Fibroblast of skin of abdomen (primary cell): ENCODE measurements at regions not wholly inside any gene's neighbourhood (a gene's known extent, or its start where the extent isn't known, plus 50 kb on each side); places are given as distances from the start of the nearest gene placed in this dataset.
"Not testable (repeated sequence)": the region's sequence is repeated elsewhere in the genome, so short reads cannot be mapped to it uniquely, and the experiment has no call there.

Source experiments
- DNase-seq: peaks from one replicate; pipeline ENCODE4 v3.0.0-alpha.2; 2013

DNA sequence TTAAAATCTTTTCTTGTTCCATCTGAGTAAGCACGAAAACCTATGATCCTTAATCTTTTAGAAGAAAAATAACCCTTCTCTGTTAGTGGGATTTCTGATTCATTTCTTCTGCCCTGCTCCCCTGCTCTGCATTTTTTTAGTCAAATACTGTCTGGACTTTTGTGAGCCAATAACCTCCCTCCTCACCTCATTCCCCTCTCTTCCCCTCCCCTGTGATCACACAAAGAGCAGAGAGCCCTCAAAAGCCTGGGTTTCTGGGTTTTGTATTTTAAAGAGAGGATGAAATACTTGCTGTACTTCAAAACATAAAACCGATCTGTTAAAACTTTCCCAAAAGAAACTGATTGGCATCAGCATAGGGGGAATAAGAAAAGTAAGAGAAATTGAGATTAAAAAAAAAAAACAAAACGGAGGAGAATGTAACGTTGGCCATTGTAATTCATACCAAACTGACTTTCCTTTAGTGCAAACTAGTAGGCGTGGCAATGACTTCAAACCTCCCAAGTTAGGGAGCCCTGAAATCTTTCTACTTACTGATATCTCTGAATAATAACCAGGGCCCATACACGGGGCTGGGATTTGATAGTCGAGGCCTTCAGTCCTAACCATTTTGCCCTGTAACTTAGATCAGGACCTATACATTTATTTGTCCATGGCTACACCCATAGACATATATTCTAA is 232.9 kb downstream of the TM9SF2 start:
- no peak for DNase-seq

DNA sequence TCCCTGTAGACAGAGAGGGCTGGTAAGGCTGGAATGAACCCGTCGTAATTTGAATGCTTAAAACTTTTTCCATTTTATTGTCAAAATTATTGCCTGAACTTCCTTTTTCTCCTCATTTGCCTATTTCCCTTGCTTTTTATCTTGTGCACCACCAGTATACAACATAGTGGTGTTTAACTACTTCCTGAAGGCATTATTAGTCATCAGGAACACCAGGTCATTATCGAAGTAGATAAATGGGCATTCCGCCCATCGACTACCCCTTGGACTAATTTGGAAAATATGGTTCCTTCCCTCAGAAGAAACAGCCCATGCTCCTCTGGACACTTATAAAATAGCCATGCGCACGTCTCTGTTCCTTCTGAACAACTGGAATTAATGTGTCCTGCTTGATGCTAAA is 232.1 kb downstream of the TM9SF2 start:
- DNase-seq: no peak

DNA sequence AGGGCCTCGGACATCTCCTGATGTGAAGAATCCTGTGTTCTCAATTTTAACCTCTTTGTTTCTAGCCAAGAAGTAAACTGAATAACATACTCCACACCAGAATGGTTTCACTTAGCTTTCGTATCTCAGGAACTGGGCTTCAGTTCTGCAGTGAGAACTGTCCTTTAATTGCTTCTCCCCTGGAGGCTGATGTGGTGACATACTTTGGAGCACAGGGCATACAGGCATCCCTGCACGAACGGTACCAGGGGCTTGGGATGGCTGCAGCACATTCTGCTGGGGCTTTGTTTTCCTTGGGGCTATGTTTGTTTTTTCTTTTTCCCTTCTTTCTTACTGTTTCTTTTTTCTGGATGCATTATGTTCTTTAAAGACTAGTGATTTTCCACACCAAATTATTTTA is 230.5 kb downstream of the TM9SF2 start:
- no peak for DNase-seq

DNA sequence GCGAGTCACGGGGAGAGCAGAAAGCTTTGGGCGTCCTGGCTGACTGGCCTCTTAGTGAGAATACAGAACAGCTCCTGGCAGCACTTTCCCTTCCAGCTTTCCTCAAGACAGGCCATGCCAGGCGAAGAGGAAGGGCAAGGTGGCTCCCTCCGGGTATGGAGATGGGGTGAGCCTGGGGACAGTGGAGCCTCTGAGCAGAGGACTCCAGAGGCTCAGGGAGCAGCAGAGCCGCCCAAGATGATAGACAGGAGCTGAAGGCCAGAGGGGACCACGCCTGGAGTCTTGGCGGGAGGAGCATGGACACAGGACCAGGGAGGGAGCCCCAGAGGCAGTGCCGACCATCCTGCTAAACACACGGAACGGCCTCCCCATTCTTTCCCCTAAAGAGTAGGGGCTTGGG is 229.1 kb downstream of the TM9SF2 start:
- DNase-seq: no peak

DNA sequence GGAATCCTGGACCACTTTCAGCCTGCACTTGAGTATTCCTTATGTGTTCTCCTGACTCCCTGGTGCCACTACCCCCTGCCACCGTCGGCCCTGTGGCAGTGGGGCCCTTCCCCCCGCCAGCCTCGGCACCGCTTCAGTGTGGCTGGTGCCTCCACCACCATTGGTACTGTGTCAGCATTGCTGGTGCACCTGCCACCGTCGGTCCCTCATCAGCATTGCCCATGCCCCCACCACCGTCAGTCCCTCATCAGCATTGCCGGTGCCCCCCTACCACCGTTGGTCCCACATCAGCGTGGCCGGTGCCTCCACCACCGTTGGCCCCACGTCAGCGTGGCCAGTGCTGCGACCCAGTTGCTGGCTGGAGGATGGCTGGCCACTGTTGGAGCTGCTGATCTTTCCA is 228.5 kb downstream of the TM9SF2 start:
- DNase-seq: no peak

DNA sequence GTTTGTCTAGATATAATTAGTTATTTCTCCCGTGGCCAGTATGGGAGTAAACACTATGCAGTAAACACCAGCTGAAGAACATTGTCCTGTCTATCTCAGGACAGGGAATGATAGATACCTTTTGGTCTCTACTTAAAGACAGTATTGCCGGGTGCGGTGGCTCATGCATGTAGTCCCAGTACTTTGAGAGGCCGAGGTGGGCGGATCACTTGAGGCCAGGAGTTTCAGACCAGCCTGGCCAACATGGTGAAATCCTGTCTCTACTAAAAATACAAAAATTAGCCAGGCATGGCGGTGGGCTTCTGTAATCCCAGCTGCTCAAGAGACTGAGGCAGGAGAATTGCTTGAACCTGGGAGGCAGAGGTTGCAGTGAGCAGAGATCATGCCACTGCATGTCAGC is 226.4 kb downstream of the TM9SF2 start:
- not testable (repeated sequence) for DNase-seq

DNA sequence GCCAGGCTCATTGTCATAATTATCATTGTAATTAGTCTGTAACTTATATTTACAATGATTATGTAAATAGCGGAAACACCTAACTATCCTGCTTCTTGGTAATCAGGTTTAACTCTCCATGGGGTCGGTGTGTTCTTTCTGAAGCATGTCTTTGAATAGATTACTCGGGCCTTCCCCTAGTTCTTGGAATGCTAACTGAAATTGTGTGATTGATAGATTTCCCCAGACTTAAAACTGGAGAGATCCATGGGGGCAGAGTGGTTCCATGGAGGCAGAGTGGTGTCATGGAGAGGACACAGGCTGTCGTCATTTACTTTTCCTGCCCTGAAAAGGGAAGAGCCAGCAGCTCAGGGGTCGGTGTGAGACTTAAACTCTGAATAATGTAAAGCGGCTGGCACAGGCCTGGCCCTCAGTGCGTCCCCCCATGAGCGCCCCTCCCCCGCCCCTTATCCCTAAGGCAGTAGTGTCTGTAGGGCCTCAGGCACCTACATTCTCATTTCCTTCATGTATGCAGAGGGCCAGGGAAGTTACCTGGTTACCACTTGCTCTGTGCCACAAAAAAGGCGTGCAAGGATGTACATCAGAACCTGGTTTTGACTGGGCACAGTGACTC is 225.1 kb downstream of the TM9SF2 start:
- DNase-seq: no peak

DNA sequence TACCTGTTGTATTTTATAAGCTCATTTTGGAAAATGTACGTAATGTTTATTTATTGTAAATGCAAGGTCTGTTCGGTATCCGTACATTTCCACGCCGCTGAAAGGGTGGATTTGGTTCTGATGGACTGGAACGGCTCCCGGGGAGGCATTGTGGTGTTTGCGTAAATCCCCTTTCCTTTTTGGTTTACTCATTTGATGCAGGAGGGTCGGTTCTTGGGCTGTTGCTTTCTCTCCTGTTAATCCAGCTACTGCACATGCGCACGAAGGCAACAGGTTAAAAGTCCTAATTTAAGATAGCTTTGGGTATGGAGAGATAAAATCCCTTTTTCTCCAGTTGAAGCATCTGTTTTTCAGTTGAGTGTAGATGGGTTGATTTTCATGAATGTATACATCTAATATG is 224.4 kb downstream of the TM9SF2 start:
- no peak for DNase-seq

DNA sequence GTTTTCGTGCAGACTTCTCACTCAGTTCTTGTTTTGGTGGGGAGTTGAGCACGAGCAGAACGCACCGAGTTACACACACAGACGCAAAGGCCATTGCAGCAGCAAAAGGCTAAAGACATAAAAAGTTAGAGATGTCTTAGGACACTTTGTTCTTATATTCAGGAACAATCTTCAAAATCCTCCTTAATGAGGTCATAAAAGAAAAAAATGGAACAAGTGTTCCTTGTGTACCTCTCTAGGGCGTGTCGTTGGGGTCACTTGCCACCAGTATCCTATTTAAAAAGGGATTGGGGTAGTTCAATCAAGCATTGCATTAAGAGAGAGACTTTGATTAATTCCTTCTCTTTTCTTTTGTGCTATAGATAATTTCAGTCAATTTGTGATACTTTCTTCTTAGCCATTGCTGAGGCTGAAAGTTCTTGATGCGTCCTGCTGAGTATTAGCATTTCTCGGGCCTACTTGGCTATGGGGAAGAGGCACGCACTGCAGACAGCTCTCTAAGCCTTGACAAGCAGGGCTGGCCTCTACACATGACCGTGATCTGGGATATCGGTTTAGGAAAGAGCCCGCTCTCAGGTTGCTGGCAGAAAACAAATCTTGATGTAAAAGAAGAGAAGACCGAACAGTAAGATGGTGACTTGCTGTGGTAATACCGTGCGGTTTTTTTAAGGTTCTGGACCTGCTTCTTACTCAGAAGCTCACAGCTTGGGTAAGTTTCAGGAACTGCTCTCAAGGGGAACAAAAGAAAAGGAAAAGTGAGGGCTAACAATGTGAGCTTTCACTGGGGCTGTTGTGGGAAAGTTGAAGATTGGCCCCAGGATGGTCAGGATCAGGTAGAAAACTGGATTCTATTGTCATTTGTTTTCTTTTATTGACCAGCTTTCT is 223.6 kb downstream of the TM9SF2 start:
- no peak for DNase-seq

DNA sequence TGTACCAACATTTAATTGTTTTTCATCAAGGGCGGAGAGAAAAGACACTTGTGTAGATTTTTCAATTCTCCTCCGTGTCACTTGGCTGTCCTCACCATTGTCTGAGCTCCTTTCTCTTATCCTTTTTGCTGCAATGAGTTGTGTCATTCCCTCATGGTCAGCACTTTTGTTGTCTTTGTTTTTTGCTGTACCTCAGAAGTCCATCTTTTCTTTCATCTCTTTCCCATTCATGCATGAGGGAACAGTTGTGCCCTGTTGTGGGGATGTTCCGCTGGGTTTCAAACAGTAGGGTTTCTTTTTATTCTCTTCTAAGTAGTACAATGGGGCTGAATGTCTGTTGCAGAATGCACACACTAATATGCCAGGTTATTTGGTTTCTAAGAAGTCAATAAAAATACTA is 222.6 kb downstream of the TM9SF2 start:
- no peak for DNase-seq

DNA sequence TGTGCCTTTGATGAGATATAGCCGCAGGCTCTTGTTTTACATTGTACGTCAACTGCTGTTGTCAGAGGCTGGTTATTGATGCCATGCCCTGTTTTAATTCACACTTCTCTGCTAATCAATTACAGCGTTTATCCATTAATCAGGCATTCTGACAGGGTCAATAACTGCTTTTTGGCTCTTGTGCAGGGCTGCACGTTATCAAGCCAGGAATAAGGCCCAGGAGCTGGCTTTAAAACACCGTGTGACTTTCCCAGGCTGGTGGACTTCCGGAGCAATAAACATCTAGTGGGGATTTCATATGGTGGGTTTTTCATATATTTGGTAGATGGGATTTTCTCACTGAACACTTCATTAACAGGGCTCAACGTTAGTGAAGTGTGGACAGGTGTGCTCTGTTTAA is 221.7 kb downstream of the TM9SF2 start:
- DNase-seq: no peak

DNA sequence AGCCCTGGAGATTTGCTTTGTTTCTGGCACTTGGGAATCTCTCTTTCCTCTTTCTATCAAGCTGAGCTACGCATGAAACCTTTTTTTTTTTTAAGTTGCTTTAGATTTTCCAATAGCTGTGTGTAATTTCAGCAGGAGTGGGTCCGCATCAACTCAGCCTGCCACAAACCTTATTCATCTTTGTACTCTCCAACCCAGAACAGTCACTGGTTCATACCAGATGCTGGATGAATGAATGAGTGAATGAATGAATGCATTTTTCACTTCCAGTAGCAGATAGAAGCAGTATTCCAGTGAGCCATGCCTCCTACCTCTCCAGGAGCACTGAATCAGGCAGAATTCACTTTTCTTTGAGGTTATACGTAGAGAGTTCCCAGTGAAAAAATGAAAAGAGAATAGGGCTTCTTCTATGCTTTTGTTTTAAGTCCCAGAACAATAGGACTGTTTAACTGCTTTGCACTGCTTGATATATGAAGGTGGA is 221.1 kb downstream of the TM9SF2 start:
- DNase-seq: no peak

DNA sequence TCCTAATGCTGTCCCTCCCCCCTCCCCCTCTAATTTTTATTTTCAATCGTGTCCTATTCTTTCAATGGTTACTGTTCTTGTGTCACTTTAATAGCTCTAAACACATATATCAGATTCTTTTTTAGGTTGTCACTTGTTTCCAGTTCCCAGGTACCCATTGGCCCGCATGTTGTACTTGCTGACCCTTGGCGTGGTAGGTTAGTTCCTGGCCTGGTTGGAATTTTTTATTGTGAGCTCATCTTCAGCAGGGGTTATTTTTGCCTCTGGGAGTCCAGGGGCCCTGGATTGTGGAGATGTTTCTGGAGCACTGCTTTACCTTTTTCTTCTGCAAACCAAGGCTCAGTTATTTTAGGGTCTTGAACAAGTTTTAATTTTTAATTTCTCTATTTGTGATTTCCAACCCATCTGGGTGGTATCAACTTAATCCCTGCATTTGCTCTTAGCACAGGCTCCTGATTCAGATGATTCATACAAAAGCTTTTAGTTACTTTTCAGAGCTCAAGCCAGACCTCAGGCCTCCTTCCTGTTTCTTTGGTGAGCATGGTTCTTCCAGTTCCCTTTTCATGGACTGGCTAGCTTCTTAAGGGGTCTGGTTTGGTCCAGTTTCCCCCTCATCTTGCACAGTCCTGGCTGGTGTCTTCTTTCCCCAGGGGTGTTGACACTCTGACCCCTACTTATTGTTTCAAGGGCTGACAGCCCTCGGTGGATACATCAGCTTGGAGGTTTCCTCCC is 220.5 kb downstream of the TM9SF2 start:
- no peak for DNase-seq

DNA sequence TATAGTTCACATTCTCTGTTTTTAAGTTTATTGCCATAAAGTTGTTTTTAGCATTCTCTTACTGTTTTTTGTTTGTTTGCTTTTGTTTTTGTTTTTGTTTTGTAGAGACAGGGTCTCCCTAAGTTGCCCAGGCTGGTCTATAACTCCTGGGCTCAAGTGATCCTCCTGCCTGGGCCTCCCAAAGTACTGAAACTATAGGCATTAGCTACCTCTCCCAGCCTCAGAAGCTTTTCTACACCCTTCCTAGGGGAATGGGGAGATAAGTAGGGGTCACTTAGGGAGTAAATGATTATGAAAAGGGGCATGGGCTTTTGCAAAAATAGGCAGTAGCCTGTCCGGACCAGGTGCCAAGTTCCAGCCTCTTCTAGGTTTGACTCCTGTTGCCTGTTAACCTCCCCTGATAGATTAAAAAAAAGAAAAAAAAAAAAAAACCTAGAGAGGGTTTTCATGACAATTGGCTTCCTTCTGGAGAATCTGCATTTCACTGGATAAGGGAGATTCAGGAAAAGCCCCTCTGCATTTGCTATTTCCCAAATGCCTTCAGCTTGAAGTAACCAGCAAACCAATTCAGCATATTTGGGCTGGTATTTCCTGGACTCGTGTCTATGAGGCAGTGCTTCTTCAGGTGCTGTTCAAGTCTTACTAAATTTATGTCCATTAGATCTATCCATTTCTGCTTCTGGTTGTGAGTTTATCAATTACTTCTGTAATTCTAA is 216.8 kb downstream of the TM9SF2 start:
- DNase-seq: no peak

DNA sequence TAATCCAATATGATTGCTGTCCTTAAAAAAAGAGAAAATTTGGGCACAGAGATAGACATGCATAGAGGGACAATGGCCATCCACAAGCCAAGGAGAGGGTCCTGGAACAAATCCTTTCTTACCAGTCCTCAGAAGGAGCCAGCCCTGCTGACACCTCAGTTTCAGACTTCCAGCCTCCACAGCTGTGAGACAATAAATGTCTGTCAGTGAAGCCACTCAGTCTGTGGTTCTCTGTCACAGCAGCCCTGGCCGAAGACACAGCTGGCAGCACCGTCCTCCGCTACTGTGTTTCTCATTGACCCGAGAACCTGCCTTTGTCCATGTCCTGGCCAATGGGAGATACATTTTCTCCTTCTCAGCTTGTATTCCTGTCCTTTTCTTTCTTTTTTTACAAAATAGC is 207.9 kb downstream of the TM9SF2 start:
- DNase-seq: no peak

DNA sequence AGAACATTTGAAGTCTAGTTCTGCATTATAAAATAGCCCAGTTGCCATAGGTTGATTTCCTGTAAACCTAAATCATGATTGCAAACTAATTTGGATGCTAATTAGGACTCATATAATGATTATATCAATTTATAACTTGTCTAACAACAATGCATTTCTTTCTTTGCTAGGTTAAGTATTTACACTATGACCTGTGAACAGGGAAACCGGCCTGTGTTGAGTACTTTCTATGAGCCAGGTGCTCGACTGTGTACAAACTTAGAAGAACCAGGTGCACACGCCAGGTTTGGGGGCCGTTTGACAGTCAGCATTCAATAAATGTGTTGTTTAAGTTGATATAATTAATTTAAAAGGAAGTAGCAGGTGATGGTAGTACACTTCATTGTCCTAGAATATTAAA is 203.1 kb downstream of the TM9SF2 start:
- DNase-seq: no peak

DNA sequence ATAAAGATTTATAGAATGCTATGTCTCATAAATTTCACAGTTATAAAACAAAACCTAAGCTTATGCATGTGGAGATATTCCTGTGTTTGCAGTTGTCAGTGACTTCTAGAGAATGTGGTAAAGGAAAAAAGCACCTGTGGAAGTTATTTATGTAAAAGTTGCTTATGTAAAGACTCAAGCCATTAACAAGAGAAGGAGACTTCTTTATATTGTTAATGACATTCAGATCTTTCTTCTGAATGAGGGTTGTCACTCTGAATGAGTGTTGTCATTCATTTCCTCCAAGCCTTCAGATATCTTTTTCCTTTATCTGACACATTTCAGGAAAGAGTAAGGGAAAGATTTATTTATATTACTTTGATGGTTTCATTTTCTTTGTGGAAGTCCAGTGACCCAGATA is 202.6 kb downstream of the TM9SF2 start:
- no peak for DNase-seq

DNA sequence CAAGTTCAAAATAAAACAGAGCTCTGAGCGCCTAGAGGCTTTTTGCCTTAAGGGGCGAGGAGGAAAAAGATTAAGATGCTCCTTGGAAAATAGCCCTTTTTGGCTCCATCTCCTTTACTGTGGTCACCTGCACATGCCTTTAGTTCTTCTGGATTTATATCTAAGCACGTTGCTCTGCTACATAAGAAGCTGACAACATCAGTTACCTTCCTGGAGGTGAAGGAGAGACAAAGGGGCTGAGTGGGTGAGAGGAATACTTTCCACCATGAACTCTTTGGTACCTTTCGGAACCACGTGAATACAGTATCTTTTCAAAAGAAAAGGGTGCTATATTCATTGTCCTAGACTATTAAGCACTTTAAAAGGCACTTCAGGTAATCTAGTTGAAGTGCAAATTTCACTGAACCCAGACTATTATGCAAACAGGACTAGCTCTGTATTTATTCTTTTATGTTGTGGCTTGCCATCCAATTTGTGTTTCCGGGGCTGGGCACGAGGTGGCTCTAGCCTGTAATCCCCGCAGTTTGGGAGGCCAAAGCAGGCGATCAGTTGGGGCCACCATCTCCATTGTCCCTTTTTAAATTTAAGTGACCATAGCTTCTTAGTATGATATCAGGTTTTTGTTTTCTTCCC is 201.5 kb downstream of the TM9SF2 start:
- DNase-seq: no peak

DNA sequence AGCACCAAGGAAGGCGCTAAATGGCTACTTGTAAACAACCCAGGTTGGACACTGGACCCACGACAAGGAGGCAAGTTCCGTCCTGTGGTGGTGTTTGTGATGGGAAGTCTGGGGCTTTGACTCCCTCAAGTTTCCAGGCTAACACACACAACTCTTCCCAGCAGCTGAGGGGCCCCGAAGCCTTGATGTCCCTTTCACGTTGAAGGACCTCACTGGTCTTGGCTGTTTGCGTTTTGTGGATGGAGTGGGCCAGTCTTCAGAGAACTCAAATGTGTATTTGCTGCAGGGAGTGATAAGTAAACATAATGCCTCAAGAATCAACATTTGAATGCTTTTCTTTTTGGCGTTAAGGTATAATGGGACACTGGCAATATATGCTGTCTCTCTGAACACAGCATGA is 199.2 kb downstream of the TM9SF2 start:
- no peak for DNase-seq

DNA sequence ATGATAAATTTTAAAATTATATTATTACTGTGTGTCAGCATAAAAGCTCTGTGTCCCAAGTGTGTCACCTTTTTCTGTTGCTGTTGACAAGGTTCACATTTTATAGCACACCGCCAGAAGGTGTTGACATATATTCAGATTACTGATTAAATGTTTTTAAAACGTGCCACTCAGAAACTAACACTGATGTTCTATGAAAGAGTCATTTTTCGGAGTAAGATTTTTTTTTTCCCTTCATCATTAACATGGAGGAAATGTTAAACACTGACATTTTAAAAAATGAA is 197.5 kb downstream of the TM9SF2 start:
- DNase-seq: no peak

DNA sequence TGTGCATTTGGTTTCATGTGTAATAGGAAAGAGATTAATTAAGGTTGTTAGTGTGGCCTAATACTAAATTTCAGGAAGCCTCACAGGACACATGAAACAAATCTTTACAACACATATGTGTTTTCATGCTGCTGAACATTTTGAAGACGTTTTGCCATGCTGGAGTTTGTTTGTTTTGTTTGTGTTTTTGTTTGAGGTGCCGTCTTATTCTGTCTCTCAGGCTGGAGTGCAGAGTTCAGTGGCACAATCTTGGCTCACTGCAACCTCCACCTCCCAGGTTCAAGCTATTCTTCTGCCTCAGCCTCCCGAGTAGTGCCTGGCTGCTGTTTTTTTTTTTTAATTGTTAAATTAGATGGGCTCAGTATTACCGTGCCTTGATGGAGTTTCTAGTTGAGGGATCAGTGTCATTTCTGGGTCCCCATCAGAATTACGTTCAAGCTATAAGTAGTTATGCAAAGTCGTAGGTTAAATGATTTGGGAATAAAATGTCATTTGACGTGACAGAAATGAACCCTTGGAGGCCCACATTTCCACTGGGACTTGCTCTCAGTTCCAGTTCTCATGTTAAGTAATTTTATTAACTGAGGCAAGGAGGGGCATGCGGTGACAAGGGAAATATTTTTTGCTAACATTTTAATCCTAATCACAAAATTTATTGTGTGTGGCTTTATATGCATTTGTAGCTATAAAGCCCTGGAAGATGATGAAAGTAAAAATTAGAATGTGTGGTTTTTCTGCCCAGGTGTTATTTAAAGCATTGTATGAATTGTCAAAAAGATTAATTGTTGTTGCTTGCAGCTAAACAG is 196.9 kb downstream of the TM9SF2 start:
- DNase-seq: no peak
